NCI-H82 treated with DMSO at 0.1 percent for 48 hours (cell line): ENCODE measurements at regions not wholly inside any gene's neighbourhood (a gene's known extent, or its start where the extent isn't known, plus 50 kb on each side); places are given as distances from the start of the nearest gene placed in this dataset.

Experiments used
- DNase-seq: peaks from one replicate; lab custom pipeline; 2025; ENCODE audit not compliant: unreplicated experiment; lab: John Stamatoyannopoulos, UW

DNA sequence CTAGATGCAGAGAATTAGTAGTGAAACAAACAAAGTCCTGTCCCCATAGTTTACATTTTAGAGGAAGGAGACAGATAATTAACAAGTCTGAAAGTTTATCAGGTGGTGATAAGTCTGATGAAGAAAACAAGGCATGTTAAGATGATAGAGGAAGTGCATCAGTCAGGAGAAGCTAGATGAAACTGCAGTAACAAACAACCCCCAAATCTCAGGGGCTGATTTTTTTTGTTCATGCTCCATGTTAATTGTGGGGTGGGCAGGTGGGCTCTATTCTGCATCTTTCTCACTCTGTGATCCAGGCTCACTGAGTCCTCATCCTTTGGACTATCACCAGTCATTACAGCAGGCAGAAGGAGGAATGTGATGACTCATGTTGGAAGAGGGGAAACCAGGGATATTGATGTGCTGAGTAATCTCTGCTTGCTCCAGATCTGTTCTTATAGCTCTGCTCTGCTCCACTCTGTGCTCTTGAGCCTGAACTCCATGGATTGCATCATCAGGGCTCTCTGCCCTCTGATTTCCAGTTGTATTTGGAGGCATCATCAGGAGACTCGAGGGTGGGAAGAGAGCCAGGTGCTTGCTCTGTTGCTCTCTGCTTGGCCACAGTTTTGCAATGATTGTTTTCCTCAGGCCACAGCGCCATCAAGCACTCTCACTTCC, 166.9 kb downstream of the IER5 start:
- DNase-seq: no peak

DNA sequence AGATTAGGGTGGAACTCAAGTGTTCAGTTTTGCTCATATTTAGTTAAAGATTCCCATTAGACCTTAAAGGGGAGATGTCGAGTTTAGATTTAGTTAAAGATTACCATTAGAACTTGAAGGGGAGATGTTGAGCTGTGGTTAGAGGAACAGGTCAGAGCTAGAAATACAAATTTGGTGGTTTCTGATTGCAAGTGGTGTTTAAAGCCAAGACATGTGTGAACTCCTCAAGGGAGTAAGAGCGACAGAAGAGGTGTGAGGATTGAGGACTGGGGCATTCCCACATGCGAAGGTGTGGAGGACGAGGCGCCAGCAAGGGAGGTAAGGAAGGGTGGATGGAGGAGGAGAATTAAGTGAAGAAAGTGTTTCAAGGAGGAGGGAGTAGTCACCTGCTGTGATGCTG, 168.6 kb downstream of the IER5 start:
- DNase-seq: no peak

DNA sequence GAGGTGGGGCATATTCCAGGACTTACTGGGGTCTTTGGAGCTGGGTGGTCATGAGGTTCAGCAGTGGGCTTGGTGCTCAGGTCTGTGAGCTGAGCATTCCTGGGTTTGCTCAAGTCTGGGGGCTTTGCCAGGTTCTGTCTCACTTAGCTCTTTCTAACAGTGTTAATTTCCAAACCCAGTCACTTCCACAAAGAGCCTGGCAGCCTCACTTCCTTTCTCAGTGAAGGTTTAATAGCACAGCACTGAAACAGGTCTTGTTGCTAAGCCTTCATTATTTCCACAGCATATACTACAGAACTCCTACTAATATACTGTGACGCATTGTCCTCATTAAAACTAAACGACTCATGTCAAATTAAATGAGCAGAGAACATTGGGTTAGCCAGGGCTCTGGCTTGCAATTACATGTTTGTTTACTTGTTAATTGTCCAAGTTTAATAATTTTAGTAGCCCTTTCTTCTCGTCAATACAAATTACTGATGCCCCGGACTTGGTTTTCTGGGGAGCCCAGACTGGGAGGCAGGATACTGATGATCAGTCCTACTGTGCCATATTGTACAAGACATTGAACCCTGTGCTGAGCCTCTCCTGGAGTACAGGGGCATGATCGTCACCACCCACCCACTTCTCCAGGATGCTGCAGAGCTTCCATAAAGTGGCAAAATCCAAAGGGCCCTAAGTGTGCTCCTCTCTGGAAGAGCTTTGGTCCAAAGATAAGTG, 170.7 kb downstream of the IER5 start:
- no peak for DNase-seq

DNA sequence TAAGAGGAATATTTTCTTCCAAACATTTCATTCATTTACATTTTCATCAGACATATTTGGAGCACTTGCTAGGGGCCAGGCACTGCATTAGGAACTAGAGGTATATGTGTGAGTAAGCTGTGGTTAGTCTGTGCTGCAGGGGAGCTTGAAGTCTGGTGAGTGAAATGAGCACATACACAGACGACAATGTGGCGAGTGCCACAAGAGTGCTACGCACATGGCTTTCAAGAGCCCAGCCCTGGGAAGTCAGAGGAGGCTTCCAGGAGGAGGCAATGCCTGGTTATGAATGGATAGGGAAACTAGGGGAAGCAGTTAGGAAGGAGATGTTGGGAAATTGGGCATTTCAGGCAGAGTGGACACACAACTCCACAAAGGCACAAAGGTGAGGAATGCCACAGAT, 171.8 kb downstream of the IER5 start:
- no peak for DNase-seq

DNA sequence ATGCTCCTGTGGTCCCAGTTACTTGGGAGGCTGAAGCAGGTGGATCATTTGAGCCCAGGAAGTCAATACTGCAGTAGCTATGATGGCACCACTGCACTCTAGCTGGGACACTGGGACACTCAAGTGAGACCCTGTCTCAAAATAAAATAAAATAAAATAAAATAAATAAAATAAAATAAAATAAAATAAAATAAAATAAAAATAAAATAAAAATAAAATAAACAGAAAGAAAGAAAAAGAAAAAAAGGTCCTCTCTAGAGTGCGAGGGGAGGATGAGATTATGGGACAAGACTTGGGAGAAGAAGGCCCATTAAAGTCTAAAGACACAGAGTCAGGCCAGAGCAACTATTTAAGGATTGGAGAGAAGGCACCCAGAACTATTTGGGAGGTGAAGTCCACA, 172.5 kb downstream of the IER5 start:
- DNase-seq: no peak

DNA sequence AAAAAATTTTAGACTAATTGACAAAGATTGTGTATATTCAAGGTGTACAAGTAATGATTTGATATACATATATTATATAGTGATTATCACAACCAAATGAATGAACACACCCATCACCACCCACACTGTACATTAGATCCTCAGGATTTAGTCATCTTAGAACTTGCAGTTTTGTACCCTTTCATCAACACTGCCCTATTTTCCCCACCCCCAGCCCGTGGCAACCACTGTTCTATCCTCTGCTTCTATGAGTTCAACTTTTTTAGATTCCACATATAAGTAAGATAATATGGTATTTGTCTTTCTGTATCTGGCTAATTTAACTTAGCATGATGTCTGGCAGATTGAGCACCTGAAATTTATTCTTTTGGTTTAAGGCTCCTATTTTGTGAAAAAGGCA, 173.6 kb downstream of the IER5 start:
- no peak for DNase-seq

DNA sequence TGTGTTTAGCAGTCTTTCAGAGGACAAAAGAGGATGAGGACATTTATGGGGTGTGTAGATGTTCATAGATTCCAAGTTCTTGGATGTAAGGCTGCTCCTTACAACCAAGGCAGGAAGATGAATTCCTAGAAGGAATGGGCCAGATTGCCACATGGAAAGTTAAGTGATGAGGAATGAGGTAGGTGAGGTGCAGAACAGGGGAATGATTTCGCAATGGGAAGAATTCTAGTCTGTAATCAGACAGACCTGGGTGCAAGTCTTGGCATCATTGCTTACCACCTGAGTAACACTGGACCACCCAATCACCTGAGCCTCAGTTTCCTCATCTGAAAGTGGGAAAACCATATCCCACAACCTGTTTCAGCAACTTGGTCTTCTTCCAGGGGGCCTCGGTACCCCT, 174.9 kb downstream of the IER5 start:
- DNase-seq: no peak

DNA sequence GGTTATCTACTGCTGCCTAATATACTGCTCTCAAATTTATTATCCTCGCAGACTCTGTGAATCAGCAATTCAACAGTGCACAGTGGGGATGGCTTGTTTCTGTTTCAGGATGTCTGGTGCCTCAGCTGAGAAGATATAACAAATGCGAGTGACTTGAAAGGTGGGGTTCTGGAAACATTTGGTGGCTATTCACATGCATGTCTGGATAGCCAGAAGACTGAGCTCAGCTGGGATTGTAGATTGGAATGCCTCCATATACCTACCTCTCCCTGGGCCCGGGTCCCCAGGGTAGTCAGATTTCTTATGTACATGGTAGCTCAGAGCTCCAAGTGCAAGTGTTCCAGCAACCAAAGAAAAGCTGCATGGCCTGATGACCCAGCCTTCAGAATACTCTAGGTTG, 176.3 kb downstream of the IER5 start:
- no peak for DNase-seq

DNA sequence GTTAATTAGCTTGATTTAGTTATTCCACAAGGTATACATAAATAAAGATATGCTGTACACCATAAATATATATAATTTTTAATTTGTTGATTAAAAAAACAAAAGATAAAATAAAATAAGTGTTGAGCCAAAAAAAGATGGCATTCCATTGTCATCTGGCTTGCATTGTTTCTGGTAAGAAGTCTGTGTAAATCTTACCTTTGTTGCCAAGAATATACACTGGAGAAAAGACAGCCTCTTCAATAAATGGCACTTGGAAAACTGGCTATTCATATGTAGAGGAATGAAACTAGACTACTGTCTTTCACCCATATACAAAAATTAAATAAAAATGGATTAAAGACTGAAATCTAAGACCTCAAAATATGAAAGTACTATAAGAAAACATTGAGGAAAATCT, 196.5 kb downstream of the IER5 start:
- DNase-seq: no peak

DNA sequence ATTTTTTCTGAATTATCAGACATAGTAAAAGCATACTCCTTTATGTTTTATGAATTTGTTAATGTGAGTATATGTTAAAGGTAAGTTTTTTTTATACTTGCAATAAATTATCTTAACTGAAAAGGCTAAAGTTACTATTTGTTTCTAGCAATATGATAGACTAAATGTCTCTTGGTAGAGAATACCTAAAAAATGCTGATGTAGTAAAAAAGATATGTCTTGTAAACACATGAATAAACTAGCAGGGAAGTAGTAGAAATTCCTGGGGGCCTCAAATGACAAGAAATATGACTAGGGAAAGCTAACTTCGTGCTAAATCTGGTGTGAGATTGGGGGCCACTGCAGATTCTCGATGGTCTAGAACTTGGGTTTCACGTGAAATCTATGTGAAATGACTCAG, 188.1 kb upstream of the CACNA1E start:
- no peak for DNase-seq

DNA sequence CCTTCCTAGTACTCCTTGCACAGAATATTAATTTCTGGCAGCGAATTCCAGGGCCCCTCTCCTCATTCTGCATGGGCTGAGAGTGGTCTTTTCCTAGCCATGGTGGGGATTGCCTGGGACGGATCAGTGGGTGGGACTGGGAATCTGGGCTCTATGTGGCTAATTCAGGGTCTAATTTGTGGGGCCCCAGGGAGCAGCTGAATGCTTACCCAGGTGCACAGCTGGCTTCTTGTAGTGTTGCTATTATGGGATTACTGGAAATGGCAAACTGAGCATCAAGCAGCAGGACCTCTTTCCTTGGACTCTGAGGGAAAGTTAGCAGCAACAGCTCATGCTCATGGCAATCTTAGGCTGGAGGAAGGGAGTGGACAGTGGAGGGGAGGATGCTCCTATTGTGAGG, 187.1 kb upstream of the CACNA1E start:
- peak; percentile 61 for DNase-seq

DNA sequence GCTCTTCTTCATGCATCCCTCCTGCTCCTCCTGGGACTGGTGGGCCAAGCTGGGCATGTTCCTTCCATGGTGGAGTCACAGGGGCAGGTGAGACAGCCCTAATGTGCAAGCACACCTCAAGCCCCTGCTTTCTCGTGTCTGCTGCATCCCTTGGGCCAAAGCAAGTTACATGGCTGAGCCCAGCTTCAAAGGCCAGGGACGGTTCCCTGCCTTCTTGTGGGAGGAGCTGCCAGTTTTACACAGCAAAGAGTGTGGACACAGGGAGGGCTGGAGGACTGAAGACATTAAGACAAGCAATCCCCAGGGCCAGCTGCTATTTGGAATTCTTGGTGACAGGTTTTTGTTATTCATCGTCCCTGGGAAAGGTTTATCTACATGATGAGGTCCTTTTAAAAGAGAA, 175.2 kb upstream of the CACNA1E start:
- no peak for DNase-seq

DNA sequence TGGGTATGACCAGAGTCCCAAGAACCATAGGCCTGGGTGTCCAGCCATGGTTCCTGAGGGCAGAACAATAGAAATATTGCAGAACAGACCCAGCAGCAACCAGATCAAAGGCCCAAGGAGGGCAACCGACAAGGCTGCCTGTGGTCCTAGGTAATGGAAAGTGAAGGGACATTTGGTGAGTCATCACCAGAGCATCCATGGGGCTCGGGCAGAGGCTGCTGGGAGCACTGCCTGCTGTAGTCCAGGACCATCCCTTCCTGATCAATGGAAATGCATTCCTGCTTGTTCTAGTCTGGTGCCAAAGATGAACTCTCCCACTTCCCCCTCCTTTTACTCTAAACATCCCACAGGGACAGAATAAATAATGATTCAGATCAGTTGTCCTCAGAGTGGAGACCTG, 172.8 kb upstream of the CACNA1E start:
- DNase-seq: no peak

DNA sequence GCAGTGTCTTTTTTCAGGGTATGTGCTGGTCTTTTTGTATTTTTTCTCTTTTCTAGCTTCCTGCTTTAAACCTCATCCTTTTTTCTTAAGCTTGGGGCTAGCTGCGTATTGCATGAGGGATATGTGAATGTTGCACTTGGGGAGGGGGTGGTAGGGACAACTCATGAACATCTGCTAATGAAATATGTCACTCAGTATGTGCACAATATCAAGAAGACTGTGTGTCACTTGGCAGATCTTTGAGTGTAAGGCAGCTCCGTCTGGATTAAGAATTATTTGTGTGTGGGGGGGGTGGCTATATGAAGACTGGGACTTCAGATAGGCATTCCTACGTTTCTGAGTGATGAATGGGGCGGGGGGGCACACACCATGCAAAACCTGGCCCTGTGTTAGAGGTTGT, 170.4 kb upstream of the CACNA1E start:
- no peak for DNase-seq

DNA sequence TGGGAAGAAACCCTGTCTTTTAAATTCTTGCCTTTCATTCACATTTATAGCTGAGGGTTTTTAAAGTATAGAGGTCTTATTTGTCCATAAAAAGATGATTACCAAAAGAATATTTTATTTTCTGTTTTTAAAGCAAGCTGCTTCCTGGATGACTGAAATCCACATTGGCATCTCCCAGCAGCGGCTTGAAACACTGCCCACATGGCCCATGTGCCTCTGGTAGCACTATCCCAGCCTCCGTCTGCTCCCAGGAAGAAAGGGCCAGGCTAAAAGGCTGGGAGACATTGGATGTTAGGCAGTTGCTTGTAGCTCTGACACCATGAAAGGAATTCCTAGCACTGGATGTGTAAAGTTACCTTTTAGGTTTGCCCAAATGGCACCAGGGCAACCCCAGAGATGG, 169.9 kb upstream of the CACNA1E start:
- DNase-seq: no peak

DNA sequence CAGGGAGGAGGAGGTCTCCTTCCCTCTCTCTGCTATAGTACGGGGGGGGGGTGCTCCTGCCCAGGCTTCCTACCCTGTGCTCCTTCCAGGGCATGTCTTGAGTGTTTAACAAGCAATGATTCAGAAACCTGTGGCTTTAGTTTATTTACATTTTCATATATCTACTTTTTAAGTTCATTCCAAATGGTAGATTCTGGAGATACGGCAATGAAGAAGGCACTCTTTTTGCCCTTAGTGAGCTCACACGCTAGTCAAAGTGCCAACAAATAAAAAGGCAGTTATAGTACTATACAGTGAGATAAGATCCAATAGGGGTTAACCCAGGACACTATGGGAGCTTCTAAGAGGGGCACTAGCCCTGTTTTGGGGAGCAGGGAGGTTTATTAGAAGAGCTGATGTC, 169.3 kb upstream of the CACNA1E start:
- no peak for DNase-seq

DNA sequence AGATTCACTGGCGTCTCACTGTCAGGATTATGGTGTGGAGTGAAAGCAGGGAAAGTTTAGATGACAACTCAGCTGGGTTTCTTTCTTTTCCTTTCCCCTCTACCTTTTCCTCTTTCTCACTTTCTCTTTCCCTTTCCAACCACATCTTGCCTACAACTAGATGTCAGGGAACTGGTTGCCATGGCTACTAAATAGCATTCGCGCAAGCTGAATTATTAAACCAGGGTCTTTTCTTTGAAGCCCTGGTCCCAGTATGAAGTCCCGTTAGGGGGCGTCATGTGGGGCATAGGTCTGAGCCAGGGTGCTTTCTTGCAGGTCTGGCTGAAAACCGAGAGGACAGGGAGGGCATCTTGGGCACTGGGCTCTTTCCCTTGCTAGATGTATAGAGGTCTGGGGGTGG, 168.4 kb upstream of the CACNA1E start:
- DNase-seq: no peak

DNA sequence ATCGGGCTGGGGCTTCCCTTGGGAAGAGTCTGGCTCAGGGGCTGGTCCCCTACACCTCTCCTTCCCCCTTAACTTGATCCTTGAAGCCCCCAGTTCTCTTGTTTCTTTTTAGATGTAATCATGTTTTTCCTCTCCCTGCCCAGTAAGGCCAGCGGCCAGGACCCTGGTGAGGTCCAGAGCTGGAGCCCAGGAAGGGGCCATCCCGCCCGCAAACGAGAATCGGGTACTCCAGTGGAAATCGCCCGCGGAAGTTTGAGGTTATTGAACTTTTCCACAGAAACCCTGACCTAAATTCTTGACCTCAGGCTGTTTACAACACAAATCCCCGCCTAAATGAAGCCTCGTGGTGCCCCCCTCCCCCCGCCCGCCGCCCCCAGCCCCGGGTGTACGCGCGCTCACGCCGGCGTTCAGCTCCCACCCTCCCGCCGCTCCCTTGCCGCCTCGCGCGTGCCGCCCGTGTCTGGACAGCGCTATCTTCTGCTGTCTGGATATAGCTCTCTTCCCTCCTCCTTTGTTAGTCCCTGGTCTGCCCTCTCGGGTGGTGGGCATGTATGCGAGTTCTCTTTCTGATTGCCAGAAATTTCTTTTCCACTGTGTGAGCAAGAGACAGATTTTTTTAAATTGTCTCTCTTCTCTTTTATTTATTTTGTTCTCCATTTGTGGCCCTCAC, 165.9 kb upstream of the CACNA1E start:
- no peak for DNase-seq

DNA sequence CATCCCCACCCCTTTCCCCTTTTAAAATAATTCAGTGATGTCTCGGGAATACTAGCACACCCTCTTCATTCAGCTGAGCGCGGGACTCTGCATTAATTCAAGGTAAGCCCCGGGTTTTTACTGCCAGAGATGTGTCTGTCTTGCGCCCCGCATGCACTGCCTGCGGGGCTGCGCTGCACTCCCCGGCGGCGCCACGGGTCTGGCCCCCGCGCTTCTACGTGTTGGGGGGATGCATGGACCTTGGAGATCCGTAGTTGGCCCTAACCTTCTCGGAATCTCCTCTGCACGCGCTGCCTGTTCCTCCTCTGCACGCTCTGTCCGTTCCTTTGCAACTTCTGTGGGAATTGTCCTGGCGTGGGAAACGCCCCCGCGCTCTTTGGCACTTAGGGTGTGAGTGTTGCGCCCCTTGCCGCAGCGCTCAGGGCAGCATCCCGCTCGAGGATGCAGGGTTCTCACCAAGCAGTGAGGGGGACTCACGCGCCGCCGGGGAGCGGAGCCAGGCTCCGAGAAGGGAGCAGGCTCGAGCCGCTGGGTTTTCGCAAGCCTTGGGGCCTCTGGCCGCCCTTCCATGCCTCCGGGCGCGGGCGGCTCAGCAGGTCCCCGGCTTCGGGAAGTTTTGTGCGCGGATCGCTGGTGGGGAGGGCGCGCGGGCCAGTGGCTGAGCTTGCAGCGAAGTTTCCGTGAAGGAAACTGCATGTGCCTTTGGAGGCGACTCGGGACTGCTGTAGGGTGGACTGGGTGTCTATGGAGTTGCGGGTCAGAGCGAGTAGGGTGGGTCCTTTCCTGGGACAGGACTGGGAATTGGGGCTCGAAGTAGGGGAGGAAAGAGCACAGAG, 165.1 kb upstream of the CACNA1E start:
- no peak for DNase-seq

DNA sequence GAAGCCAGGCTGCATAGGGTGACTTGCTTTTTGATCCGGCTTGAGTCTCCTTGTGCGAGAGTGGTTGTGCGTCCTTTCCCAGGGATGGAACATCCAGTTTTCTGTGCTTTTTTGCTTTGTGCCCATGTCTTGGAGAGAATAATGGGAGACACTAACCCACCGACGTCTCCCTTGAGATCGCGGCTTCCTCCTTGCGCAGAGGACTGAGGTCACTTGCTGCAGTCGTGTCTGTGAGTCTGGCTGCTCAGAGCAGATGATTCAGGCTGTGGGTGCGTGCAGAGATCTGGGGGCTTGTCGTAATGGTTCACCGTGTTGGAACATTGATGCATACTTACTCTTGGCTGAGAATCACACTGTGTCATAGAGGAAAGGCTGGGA, 164.5 kb upstream of the CACNA1E start:
- DNase-seq: no peak

DNA sequence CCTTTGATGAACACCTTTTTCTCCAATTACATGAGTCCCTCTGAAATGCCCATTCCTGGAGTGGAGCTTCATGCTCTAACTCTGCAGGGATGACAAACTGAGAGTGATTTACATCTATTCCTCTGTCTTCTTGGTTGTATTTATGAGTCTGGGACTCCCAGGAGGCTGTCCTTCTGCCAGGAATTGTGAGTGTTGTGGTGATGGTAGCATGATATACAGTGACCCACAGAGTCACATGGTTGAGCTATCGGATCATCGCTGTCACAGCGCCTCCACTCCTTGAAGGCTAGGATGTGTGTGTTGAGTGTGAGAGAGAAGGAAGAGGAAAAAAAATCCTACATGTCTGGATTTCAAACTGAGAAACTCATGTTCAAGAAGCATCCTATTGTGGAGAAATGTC, 163.4 kb upstream of the CACNA1E start:
- DNase-seq: no peak
